Breast epithelium (tissue), 3 donors: ENCODE measurements at regions not wholly inside any gene's neighbourhood (a gene's known extent, or its start where the extent isn't known, plus 50 kb on each side); places are given as distances from the start of the nearest gene placed in this dataset.

ENCODE experiments used
- POLR2A ChIP-seq: fragments of 450-650 bp; IDR thresholded peaks from one replicate; pipeline ENCODE4 v1.6.1; 2016; ENCODE audit warnings: antibody characterized with exemption, mild to moderate bottlenecking, moderate library complexity
- TF ChIP-seq, protein P1 (sequence below), 3 donors: fragments of 450-650 bp; IDR thresholded peaks; one replicate each; pipeline ENCODE4 v1.5.1; 2016 to 2017; ENCODE audit warnings: antibody characterized with exemption in 3 of 3, mild to moderate bottlenecking in 3 of 3, moderate library complexity in 3 of 3

DNA sequence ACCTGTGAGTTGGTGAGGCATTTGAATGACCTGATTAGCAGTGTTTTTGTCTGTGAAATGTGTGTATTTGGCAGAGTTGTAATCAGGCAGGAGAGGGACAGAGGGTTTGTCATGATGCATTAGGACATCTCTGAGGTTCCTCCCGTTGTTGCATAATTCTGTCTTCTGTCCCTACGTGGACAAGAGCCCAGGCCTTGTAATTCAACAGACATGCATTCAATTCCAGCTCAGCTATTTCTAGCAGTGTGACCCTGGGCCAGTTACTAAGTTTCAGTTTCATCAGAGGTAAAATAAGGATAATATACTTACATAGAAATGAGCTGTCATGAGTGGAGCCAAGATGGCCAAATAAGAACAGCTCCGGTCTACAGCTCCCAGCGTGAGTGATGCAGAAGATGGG is 208.6 kb downstream of the SLC38A4 start:
- no peak for TF ChIP-seq POLR2A
- TF ChIP-seq, protein P1, sequence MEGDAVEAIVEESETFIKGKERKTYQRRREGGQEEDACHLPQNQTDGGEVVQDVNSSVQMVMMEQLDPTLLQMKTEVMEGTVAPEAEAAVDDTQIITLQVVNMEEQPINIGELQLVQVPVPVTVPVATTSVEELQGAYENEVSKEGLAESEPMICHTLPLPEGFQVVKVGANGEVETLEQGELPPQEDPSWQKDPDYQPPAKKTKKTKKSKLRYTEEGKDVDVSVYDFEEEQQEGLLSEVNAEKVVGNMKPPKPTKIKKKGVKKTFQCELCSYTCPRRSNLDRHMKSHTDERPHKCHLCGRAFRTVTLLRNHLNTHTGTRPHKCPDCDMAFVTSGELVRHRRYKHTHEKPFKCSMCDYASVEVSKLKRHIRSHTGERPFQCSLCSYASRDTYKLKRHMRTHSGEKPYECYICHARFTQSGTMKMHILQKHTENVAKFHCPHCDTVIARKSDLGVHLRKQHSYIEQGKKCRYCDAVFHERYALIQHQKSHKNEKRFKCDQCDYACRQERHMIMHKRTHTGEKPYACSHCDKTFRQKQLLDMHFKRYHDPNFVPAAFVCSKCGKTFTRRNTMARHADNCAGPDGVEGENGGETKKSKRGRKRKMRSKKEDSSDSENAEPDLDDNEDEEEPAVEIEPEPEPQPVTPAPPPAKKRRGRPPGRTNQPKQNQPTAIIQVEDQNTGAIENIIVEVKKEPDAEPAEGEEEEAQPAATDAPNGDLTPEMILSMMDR (IDR thresholded peaks at IDR 0.05): no peak
